ENCODE measurements at regions not wholly inside any gene's neighbourhood (a gene's known extent, or its start where the extent isn't known, plus 50 kb on each side); places are given as distances from the start of the nearest gene placed in this dataset.

DNA sequence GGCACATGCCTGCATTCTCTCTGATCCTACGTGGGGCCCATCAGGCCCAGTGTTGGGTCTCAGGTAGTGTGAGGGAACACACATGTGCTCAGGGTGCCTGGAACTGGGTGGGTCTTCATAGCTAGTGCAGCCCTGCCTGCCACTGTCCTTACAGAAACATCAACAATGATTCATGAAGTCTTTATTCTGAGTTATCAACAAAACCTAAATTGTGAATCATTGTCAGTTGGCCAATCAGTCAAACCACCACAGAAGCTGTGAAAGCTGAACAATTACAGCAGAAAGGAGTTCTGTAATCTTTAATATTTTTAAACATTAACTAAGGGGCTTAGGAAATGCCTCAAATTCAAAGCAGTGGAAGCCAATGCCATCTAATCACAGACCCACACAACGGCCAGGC, 82.8 kb upstream of the ZNF521 start:
- TF ChIP-seq, protein P1, sequence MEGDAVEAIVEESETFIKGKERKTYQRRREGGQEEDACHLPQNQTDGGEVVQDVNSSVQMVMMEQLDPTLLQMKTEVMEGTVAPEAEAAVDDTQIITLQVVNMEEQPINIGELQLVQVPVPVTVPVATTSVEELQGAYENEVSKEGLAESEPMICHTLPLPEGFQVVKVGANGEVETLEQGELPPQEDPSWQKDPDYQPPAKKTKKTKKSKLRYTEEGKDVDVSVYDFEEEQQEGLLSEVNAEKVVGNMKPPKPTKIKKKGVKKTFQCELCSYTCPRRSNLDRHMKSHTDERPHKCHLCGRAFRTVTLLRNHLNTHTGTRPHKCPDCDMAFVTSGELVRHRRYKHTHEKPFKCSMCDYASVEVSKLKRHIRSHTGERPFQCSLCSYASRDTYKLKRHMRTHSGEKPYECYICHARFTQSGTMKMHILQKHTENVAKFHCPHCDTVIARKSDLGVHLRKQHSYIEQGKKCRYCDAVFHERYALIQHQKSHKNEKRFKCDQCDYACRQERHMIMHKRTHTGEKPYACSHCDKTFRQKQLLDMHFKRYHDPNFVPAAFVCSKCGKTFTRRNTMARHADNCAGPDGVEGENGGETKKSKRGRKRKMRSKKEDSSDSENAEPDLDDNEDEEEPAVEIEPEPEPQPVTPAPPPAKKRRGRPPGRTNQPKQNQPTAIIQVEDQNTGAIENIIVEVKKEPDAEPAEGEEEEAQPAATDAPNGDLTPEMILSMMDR (conservative IDR thresholded peaks at IDR 0.05; ENCODE audit: low read length): no peak
- TF ChIP-seq EZH2phosphoT487 (IDR thresholded peaks at IDR 0.05; ENCODE audit: borderline replicate concordance): no peak

Measured in Loucy (cell line).